SK-N-SH (cell line): ENCODE measurements at regions not wholly inside any gene's neighbourhood (a gene's known extent, or its start where the extent isn't known, plus 50 kb on each side); places are given as distances from the start of the nearest gene placed in this dataset.
A peak's percentile ranks its signal among the peaks of the same experiment; 100 is the strongest.

ENCODE experiments used
- CTCF ChIA-PET: fragments of 300-600, 350-600 bp; formaldehyde crosslinking; extraction: SDS; loops from one replicate; lab custom pipeline; 2021; lab: Yijun Ruan, JAX
- POLR2A ChIA-PET: fragments of 350-600 bp; sonication (Branson Sonifier 250); formaldehyde crosslinking; extraction: SDS; loops from one replicate; lab custom pipeline; 2020; ENCODE audit warnings: antibody characterized with exemption, inconsistent platforms; lab: Yijun Ruan, JAX
- DNase-seq: peaks from one replicate; pipeline ENCODE4 v3.0.0; 2012
- H2AFZ ChIP-seq: fragments of 200-600 bp; sonication (generic); 2 replicates; pipeline ENCODE4 v1.8.1; 2016; ENCODE audit warnings: antibody characterized with exemption, mild to moderate bottlenecking, low read depth
- H3F3A ChIP-seq: fragments of 200-600 bp; sonication (generic); replicated peaks from 2 replicates; pipeline ENCODE3; 2016; ENCODE audit warnings: antibody characterized with exemption, mild to moderate bottlenecking; ENCODE audit not compliant: insufficient read depth
- H3K27ac ChIP-seq, 2 experiments: fragments of 200-500 bp in 1 of 2; fragments of 200-600 bp in 1 of 2; sonication (Bioruptor generic) in 1 of 2; sonication (generic), shearing (Covaris generic) in 1 of 2; 2 replicates each; pipeline versions ENCODE4 v1.5.1 to v1.6.1; 2014 to 2016; ENCODE audit warnings: low read depth in 2 of 2, inconsistent platforms in 1 of 2, low read length in 1 of 2, mild to moderate bottlenecking in 1 of 2, mixed read lengths in 1 of 2
- H3K27me3 ChIP-seq: fragments of 200-600 bp; sonication (generic), shearing (Covaris generic); 2 replicates; pipeline ENCODE4 v1.6.1; 2016; ENCODE audit warnings: mixed run types; ENCODE audit not compliant: insufficient read depth
- H3K36me3 ChIP-seq, 2 experiments: fragments of 200-500 bp in 1 of 2; fragments of 200-600 bp in 1 of 2; sonication (Bioruptor generic) in 1 of 2; sonication (generic) in 1 of 2; replicated peaks in 1 of 2; 2 replicates each; pipeline versions ENCODE3 to v1.5.1; 2014 to 2016; ENCODE audit warnings: low read length in 1 of 2, mild to moderate bottlenecking in 1 of 2; ENCODE audit not compliant: insufficient read depth in 2 of 2, control insufficient read depth in 1 of 2
- H3K4me1 ChIP-seq, 2 experiments: fragments of 200-500 bp in 1 of 2; fragments of 200-600 bp in 1 of 2; sonication (Bioruptor generic) in 1 of 2; sonication (generic), shearing (Covaris generic) in 1 of 2; 2 replicates each; pipeline versions ENCODE4 v1.5.1 to v1.6.1; 2014 to 2016; ENCODE audit warnings: low read depth in 1 of 2, low read length in 1 of 2, mixed run types in 1 of 2; ENCODE audit not compliant: insufficient read depth in 2 of 2, control insufficient read depth in 1 of 2
- H3K4me2 ChIP-seq: fragments of 200-600 bp; sonication (generic), shearing (Covaris generic); 2 replicates; pipeline ENCODE4 v1.6.1; 2017; ENCODE audit warnings: mixed run types
- H3K4me3 ChIP-seq, 2 experiments: fragments of 200-500 bp in 1 of 2; fragments of 200-600 bp in 1 of 2; sonication (Bioruptor generic) in 1 of 2; sonication (generic), shearing (Covaris generic) in 1 of 2; 2 replicates each; pipeline versions ENCODE4 v1.5.1 to v1.8.1; 2014 to 2016; ENCODE audit warnings: low read depth in 2 of 2, inconsistent platforms in 1 of 2, low read length in 1 of 2, mild to moderate bottlenecking in 1 of 2, mixed read lengths in 1 of 2, moderate library complexity in 1 of 2
- H3K79me2 ChIP-seq: fragments of 200-600 bp; sonication (generic); 2 replicates; pipeline ENCODE4 v1.8.1; 2017; ENCODE audit warnings: mild to moderate bottlenecking; ENCODE audit not compliant: insufficient read depth
- H3K9ac ChIP-seq: fragments of 200-600 bp; sonication (generic); 2 replicates; pipeline ENCODE4 v1.6.1; 2017; ENCODE audit warnings: mixed run types
- H3K9me2 ChIP-seq: fragments of 200-600 bp; sonication (generic); 2 replicates; pipeline ENCODE4 v1.6.1; 2017; ENCODE audit warnings: mixed run types
- H3K9me3 ChIP-seq: fragments of 200-600 bp; sonication (generic); 2 replicates; pipeline ENCODE4 v1.6.1; 2017; ENCODE audit warnings: mixed run types, mild to moderate bottlenecking, moderate library complexity
- H4K20me1 ChIP-seq: fragments of 200-600 bp; sonication (generic); 2 replicates; pipeline ENCODE4 v1.6.1; 2017; ENCODE audit warnings: mild to moderate bottlenecking, mixed run types; ENCODE audit not compliant: insufficient read depth
- CHD2 ChIP-seq: fragments of 150-350 bp; IDR thresholded peaks from 2 replicates; pipeline ENCODE4 v1.6.1; 2018; ENCODE audit warnings: low read length; ENCODE audit not compliant: partially characterized antibody
- ELF1 ChIP-seq: IDR thresholded peaks from 2 replicates; pipeline ENCODE4 v1.4.0; 2012
- EP300 ChIP-seq, 2 experiments: IDR thresholded peaks; 2 replicates each; pipeline versions ENCODE4 v1.4.0 to v1.6.1; 2012; ENCODE audit warnings: borderline replicate concordance in 1 of 2, low read depth in 1 of 2, low read length in 1 of 2
- FOSL2 ChIP-seq: IDR thresholded peaks from 2 replicates; pipeline ENCODE4 v1.4.0; 2012; ENCODE audit warnings: low read depth, mild to moderate bottlenecking, moderate library complexity, borderline replicate concordance
- FOXJ3 ChIP-seq: sonication (generic); formaldehyde crosslinking; IDR thresholded peaks from 2 replicates; pipeline ENCODE4 v1.5.1; 2020; ENCODE audit warnings: mild to moderate bottlenecking, missing genetic modification reagents
- GATA2 ChIP-seq: sonication (generic); formaldehyde crosslinking; IDR thresholded peaks from 2 replicates; pipeline ENCODE4 v1.5.0; 2020; ENCODE audit warnings: mild to moderate bottlenecking, missing genetic modification reagents
- IRF3 ChIP-seq: fragments of 150-350 bp; IDR thresholded peaks from 2 replicates; pipeline ENCODE4 v1.6.1; 2016; ENCODE audit warnings: mild to moderate bottlenecking, low read depth, low read length
- JUND ChIP-seq: IDR thresholded peaks from 2 replicates; pipeline ENCODE4 v1.4.0; 2012
- MAX ChIP-seq: IDR thresholded peaks from 2 replicates; pipeline ENCODE4 v1.4.0; 2012; ENCODE audit warnings: low read depth
- MEF2A ChIP-seq: IDR thresholded peaks from 2 replicates; pipeline ENCODE4 v1.4.0; 2012; ENCODE audit warnings: low read depth, borderline replicate concordance
- NRF1 ChIP-seq: IDR thresholded peaks from 2 replicates; pipeline ENCODE4 v1.6.1; 2012; ENCODE audit warnings: low read depth, mild to moderate bottlenecking, low read length
- RAD21 ChIP-seq: IDR thresholded peaks from 2 replicates; pipeline ENCODE4 v1.6.1; 2012; ENCODE audit warnings: mild to moderate bottlenecking, low read length
- REST ChIP-seq: IDR thresholded peaks from 2 replicates; pipeline ENCODE4 v1.6.1; 2012; ENCODE audit warnings: mild to moderate bottlenecking, low read depth, low read length, moderate library complexity
- TAF1 ChIP-seq: IDR thresholded peaks from 2 replicates; pipeline ENCODE4 v1.6.1; 2012; ENCODE audit warnings: low read depth, mild to moderate bottlenecking, low read length, moderate library complexity, borderline replicate concordance
- TCF12 ChIP-seq: IDR thresholded peaks from 2 replicates; pipeline ENCODE4 v1.4.0; 2012
- USF2 ChIP-seq: fragments of 150-350 bp; IDR thresholded peaks from 2 replicates; pipeline ENCODE4 v1.6.1; 2017; ENCODE audit warnings: antibody characterized with exemption, low read length, low read depth, borderline replicate concordance
- YY1 ChIP-seq: IDR thresholded peaks from 2 replicates; pipeline ENCODE4 v1.4.0; 2012; ENCODE audit warnings: low read depth, mild to moderate bottlenecking
- WGBS: methylation state at CpG from one replicate; pipeline ENCODE4 v1.1.6; 2017; ENCODE audit warnings: low lambda C conversion rate; 5-methylcytosine and 5-hydroxymethylcytosine counted together

- Histone ChIP-seq H3K4me2 (no peak overlapping the region), H3K27ac (0 out of 4 replicates have a peak overlapping the region, but pooled peaks of 1 of the 2 experiments have one; percentile 97)
- POLR2A ChIA-PET = no interaction called here
- TF ChIP-seq TCF12 = no peak
- TF ChIP-seq IRF3 = no peak
- no peak for TF ChIP-seq CHD2
- TF ChIP-seq ELF1 = no peak
- no peak for TF ChIP-seq JUND
- no peak for TF ChIP-seq REST
- no peak for TF ChIP-seq FOSL2
- TF ChIP-seq TAF1 = no peak
- TF ChIP-seq EP300 (IDR thresholded peaks at IDR 0.05; ENCODE audit: borderline replicate concordance in 1 of 2, low read depth in 1 of 2, low read length in 1 of 2) = no peak
- no peak for TF ChIP-seq NRF1
- TF ChIP-seq USF2 = no peak
- TF ChIP-seq MAX = no peak
- no peak for TF ChIP-seq RAD21
- TF ChIP-seq YY1 = no peak
- no peak for TF ChIP-seq MEF2A
- no peak for TF ChIP-seq FOXJ3 (CRISPR knock-in tag)
- no peak for TF ChIP-seq GATA2 (CRISPR knock-in tag)
- TF ChIP-seq, all 33 proteins: peak for 0
- peak overlapping the region; percentile 69 for H2AFZ ChIP-seq
- H4K20me1 ChIP-seq = no peaks in the 10 kb centered on the region
- no peak for DNase-seq
- H3K9ac ChIP-seq = no peak overlapping the region
- CTCF ChIA-PET = interaction anchor here (1.1 kb wide), 1 partner anchor 32 kb away, joined by 4 read pairs; no protein-coding TSS in a partner anchor
- 97% methylated on average over 2 of the region's 2 CpGs for WGBS
- H3K4me1 ChIP-seq = peaks cover 6 to 73% of the 10 kb centered on the region in 2 experiments
- H3K36me3 ChIP-seq = no peaks in the 10 kb centered on the region
- H3K27me3 ChIP-seq = no peaks in the 10 kb centered on the region
- no peaks in the 10 kb centered on the region for H3K79me2 ChIP-seq
- H3K9me2 ChIP-seq = no peaks in the 10 kb centered on the region
- H3K4me3 ChIP-seq = no peak overlapping the region
- no peaks in the 10 kb centered on the region for H3K9me3 ChIP-seq
- H3F3A ChIP-seq = peaks cover 49% of the 10 kb centered on the region
Observed at GRCh38 chr3:30350901-30351300, 255.5 kb upstream of the TGFBR2 start.
